DMS153 treated with DMSO at 0.1 percent for 48 hours (cell line): ENCODE measurements at regions not wholly inside any gene's neighbourhood (a gene's known extent, or its start where the extent isn't known, plus 50 kb on each side); places are given as distances from the start of the nearest gene placed in this dataset.

Experiments
- DNase-seq: peaks from one replicate; lab custom pipeline; 2025; ENCODE audit not compliant: unreplicated experiment; lab: John Stamatoyannopoulos, UW

DNA sequence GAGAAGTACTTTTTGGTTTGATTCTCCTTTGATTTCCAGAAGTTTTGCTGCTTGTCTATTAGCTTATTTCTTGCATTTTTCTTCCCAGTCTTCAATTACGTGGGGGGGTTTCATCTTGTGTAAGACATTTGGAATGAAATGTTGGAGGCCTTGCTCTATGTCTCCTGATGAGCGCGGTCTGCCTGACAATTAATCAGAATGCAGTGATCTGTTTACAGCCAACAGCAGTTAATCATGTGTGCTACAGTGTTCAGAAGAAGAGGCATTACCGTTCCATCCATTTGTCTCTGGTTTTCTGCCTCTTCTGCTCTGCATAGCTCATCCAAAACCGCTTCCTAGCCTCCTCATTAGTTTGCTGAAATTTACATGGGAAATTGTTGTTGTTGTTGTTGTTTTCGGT, 134.4 kb upstream of the ST6GAL2 start:
- no peak for DNase-seq

DNA sequence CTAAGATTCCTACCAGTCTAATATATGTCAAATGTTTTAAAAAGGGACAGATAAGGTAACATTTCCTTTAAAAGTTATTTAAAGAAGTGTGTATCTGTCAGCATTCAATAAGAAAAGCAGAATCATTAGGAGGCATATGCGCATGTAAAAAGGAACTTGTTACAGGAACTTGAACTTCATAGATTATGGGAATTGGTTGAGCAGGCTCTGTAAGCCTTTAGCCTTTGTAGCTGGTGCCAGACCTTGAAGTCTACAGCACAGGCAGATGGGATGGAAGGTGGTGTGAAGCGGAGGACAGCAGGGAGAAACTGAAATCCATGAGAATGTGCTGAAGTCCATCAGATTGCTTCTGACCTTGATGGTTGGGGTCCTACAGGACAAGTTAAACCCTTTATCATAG, 138.3 kb upstream of the ST6GAL2 start:
- no peak for DNase-seq

DNA sequence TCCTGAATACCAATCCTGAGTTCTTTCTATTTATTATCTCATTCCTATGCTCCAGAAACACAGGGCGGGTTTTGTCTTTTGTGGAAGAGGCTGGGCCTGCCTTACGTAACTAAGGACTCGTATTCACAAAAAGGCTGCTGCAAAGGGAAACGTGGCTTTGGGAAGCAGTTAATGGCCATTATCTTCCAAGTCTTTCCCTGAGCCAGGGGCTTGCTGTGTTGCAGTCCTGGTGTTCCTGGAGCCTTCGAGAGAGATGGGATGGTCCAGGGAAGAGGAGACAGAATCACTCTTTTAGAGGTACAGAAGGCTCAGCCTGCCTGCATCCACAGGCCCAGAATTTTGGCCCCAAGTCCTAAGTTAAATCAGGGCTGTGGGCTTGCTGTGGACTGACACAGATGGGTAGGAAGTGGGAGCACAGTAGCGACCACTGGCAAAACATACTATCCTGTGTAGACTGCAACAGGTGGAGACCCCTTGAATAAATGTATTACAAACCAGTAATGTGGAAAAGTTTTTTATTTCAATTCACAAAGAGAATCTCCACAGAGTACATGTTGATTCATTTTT, 139.4 kb upstream of the ST6GAL2 start:
- DNase-seq, result no peak

DNA sequence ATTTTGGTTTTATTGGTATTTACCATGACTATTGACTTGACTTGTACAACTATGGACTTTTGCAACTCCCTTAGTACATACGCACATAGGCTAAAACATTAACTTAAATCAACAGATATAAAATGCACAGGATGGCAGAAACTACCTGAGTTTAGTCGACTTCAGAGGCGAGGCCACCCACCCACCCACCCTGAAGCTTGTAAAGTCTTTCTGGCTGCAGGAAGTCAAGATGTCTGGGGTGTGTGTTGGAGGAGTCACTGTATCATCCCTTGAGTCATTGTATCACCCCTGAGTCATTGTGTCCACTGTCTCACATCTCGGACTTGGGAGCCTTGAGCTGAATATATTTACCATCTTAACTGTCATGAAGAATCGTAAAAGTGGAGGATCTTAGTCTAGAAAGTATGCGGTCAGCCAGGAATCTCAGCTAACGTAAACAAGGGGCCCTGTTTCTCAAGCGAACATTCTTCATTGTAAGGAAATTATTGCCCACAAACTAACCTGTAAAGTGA, 140.0 kb upstream of the ST6GAL2 start:
- DNase-seq, result no peak

DNA sequence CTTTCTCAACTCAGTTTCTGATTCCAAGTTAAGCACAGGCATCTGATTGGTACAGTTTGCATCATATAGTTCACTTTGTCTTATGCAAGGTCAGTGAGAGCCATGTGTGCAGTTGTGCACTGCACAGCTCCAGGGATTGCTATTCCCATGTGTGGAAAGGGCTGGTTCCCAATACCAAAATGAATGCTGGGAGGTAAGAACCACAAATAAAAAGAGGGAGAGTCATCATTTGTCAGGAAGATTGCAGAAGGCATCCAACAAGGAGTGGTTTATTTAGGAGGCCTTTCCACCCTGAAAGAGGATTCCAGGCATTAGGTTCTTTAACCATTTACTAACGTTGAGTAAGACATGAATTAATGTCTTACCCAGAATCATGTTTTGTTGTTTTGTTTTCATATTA, 141.2 kb upstream of the ST6GAL2 start:
- DNase-seq, result no peak

DNA sequence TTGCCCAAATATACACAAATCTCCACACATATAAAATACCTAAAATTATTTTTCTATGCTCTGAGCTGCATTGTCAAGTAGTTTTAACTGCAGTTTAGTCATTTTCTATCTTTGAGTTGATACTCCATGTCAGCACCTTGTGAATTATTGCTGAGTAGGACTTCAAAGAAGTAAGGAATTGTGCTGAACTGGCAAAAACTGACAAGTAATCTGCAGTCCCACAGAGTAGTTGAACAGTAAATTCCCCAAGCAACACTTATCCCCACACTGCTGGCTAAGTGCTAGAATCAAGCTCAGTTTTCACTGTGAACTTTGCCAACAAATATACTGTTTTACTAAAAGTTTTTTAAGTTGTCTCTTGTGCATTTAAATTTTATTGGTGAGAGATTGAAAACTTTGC, 141.8 kb upstream of the ST6GAL2 start:
- no peak for DNase-seq

DNA sequence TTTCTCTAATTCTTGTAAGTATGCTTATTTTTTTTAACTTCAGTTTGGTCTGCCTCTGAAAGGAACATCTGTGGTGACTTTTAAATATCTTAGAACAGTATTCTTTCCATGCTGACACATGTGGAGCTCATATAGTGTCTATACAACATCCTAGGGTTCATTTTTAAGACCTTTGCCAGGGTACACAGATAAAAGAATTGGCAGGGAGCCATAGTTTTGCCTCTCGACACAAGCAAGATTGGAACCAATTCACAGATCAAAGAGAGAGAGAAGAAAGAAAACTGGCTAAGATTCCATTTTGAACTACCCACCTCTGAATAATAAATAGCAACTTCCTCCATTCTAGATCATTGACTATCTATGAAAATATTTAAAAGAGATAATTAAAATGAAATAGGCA, 142.7 kb upstream of the ST6GAL2 start:
- no peak for DNase-seq

DNA sequence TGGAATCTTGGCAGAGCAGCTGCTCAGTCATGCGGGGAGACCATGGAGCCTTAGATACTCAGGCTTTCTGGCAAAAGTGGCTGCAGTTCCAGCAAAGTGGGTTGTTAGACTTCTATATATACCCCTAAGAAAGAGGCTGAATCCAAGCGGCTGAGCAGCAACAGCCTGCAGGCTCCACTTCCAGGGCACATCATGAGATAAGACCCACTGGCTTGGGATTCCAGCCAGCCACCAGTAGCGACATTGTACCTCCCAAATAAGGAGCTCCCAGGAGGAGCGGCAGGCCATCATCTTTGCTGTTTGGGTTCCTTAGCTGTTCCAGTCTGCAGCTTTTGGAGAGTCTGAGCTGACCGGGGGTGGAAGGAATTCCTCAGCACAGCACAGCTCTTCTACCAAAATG, 150.3 kb upstream of the ST6GAL2 start:
- no peak for DNase-seq

DNA sequence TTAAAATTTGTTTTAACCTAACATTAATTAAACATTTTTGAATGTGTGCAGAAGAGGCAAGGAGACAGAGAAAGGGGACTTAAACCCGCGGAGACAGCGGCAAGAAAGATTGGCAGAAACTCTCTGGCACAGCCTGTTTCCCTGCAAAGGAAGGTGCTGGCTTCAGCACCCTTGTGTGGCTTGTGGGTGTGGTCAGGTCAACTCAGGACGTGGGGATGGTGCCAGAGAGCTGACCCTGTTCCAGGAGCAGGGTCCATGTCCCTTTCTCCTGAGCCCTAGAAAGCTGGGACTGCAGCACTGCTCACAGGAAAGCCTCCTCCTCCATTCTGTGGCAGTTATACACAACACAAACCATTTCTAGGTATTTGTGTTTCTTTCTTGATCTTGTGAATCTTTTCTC, 176.2 kb upstream of the ST6GAL2 start:
- DNase-seq, result peak; percentile 28

DNA sequence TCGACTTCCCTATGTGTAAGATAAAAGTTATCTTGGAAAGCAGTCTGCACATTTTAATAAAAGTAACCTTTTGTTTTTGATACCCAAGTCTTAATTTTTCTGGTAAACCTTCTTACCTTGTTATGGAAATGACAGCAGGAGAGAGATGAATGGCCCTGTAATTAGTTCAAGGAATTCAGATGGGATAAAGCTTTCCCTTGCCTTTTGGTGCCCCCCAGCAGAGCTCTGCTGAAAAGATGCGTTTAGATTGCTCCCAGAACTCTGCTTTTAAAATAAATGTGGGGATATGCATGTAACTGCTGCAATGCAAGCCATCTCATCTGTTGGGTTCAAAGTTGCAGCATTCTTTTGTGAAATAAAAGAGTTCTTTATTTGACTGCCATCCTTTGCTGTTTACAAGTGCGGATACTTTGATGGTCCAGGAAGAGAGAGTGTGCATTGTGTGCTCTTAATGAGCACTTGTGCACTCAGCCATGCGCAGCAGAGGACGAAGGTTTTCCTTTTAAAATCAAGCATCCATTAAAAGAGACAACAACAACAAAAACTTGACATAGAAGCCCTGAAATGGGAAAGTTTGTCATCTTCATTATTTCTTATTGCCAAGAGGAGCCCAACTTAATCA, 176.7 kb upstream of the ST6GAL2 start:
- no peak for DNase-seq

DNA sequence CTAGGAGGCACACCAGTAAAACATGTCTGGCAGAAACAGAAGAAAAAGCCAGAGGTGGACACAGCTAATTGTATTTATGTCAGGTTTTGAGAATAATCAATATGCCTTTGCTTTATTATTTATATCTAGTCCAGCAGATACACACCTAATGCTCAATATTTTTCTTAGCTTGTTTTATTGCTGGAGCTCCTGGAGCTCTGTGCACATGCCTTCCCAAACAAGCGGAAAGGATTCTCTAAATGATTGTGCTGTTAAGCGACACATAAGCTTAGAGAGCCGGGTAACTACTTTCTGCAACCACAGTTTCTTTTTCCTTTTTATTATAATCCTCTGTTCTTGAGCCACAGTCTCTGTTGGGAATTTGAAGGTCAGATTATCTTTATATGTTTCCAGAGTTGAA, 177.3 kb upstream of the ST6GAL2 start:
- no peak for DNase-seq

DNA sequence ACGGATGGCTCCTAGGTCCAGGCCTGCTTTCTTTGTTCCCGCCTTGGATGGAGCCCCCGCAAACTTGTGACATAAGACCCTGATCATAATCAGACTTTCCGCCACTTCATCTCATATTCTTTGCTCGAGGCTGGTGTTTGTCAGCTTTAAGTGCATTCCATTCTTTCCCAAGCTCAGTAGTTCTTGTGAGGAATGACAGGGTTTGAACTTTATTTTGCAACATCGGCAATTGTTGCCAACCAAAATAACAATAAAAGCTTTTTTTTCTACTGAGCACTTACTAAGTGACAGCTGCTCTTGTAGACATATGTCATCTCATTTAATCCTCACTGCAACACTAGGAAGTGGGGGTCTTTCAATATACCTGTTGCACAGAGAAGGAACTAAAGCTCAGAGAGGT, 178.8 kb upstream of the ST6GAL2 start:
- no peak for DNase-seq

DNA sequence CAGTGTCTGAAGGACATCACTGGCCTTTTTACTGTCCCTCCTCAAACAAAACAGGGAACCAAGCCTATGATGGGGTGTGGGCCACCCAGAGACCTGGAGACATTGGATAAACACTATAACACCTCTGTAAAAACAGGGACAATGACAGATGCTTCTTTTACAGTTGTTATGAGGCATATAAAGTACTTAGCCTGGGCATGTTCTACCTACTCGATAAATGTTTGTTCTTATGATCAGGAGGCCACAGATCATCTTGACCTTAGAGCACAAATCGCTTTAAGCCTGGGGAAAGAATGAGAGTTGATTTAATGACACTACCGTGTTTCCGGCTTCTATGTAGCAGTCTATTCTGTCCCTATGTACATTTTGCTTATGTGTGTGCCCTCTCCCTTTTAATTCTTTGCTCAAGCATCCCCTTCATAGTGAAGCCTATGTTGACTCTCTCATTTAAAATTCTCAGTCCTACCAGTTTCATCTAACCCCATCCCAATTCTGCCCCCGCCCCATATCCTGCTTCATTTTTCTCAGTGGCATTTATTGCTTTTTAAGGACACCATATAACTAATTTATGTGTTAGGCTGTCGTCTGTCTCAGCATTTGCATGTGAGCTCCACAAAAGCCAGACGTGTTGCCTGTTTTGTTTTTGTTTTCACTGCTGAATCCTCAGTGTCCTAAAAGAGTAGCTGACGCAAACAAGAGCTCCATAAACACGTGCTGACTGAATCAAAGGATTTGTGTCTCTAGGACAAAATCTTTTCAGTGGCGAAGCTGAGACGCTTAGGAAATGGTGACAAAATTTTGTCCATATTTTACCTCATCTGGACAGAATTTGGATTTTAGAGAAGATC, 182.3 kb upstream of the ST6GAL2 start:
- peak; percentile 99 for DNase-seq

DNA sequence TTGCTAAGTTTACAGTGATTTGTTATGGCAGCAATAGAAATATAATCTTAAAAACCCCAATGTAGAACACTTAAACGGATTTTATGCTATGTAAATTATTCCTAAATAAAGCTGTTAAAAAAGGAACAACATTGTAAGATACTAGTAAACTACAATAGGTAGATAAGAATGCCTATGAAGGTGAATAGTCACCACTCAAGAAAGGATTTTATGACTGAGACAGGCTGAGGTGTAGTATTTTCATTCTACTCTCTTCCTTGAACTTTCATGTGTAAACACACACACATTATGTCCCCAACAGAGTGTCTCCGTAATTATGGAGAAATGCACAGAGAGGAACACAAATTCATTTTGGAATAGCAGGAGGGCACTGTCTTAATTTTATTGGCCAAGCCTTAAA, 183.9 kb upstream of the ST6GAL2 start:
- DNase-seq, result no peak

DNA sequence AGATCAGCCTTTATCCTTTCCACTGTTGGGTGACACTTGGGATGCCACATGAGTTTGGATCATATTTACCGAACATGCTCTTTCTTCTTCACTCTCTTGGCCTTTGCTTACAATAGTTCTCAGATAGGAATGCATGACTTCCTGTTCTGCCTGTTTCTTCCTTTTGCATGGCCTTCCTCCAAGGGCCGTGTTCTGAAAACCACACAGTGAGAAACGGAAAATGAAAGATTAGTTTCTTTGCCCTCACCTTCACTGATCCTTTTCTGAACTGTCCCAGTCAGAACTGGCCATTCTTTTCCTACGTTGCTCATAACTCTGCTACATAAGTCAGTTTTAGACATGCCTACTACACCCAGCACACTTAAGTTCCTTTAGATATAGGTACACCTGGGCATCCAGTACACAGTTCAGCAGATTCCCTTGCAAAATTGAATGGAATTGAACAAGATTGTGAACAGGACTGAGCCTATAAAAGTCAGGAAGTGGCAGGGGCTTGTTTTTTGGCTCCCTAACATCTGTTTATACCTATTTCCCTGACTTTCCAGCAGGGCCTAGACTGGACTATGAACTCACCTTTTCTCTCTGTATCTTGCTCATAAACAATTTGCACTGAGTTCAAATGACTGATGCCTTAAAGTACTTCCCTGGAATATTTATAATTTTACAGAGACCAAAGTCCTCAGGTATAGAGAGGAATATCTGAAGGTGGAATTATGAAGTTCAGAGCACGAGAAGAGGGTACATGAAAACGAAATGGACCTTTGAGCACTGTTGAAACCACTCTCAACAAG, 186.4 kb upstream of the ST6GAL2 start:
- no peak for DNase-seq

DNA sequence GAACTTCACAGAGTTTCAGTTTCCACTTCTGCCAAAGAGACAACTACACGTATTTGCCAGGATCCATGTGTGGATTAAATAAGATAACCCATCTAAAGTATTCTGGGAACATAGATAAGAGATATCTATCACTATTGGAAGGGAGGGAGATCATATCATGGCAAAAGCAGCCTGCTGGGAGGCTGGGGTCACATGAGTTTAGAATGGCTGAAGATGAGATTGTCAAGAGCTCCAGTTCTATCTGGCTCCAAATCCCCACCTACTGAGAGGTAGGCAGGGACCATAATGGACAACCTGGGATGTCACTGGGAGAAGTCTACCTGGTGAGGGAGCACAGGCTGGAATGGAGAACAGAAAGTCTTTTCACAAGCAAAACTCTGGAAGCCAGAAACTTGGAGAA, 192.6 kb upstream of the ST6GAL2 start:
- no peak for DNase-seq

DNA sequence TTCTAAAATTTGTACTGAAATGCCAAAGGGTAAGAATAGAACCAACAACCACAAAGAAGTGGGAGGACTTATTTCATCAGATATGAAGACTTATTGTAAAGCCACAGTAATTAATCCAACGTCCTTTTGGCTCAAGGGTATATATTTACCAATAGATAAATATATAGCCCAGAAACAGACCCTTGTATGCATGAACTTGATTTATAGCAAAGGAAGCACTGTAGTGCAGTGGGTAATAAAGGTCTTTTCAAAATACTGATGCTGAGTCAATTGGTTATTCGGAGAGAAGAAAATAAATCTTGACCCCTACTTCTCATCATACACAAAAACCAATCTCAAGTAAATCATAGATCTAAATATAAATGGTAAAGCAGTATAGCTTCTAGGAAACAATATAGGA, 200.5 kb upstream of the ST6GAL2 start:
- no peak for DNase-seq

DNA sequence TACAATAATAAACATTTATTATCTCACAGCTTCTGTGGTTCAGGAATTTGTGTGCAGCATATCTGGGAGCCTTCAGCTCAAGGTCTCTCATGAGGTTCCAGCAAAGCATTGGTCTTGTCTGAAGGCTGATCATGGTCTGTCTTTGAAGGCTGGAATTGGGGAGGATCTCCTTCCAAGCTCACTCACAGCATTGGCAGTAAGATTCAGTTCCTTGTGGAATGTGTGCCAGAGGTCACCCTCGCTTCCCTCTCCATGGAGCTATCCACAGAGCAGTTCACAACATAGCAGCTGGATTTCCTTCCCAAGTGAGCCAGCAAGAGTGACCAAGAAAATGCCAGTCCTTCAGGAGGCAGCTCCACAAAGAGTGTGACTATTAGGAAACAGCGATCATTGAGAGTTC, 202.2 kb upstream of the ST6GAL2 start:
- DNase-seq, result no peak

DNA sequence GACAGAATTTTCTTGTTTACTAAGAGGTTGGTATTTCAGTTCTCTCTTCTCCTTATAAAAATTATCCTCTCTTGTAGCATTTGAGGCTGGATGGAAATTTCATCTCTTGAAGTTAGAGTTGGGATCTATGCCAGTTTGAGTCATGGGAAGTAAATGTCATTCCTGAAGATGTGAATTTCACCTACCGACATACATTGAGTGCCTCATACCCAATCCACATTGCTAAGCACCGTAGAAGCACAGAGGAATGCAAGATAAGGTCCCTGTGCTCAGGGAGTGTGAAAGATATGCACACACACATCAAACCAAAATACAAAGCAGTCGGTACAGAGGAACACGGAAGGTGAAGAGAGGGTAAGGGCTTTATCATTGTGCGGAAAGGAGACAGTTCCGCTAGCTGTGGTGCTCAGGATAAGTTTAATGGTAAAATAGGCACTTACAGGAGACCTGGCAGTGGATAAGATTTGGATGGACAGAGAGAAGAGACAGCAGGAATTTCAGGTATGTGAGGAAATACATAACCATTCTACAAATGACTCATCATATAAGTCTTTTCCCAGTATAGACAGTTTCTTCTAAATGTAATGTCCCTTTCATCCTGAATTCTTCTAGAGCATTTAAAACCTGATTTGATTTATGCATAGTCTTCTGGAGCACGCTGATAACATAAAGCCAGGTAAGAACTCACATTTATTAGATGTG, 205.3 kb upstream of the ST6GAL2 start:
- no peak for DNase-seq

DNA sequence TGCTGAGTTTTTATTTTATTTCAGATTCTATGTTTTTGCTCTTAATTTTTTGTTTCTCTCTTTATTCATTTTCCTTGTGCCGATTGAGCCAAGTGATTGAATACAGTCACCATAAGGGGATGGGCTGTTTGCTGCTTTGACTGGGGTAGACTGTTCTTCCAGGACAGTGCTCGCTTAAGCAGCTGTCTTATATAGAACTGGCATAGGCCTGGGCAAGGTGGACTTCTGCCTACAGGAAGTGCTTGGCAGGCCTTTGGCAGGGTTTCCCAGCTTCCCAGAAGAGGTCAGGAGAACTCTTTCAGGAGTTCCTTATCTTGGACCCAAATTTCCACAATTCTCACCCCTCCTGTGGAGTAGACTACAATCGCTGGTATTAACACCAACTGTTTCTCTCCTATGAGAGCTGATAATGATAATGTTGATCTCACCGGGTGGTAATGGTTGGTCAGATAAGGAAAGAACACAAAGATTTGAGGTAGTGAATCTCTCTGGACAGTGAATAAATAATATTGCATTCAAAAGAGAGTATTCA, 207.5 kb upstream of the ST6GAL2 start:
- no peak for DNase-seq
